Spleen (tissue), 7 donors: ENCODE measurements at regions not wholly inside any gene's neighbourhood (a gene's known extent, or its start where the extent isn't known, plus 50 kb on each side); places are given as distances from the start of the nearest gene placed in this dataset.

Experiments
- POLR2A ChIP-seq, 3 donors: fragments of 450-650 bp; IDR thresholded peaks; one replicate each; pipeline ENCODE4 v1.5.1; 2017; ENCODE audit warnings: antibody characterized with exemption in 3 of 3, mild to moderate bottlenecking in 1 of 3
- POLR2AphosphoS5 ChIP-seq, 3 donors: sonication (generic); formaldehyde crosslinking; IDR thresholded peaks; one replicate each; pipeline ENCODE4 v1.5.1; 2017; ENCODE audit warnings: antibody characterized with exemption in 3 of 3
- TF ChIP-seq, protein P1 (sequence below), 11 experiments: fragments of 200-600 bp in 7 of 11; fragments of 450-650 bp in 4 of 11; sonication (generic) in 4 of 11; IDR thresholded peaks in 8 of 11; conservative IDR thresholded peaks in 3 of 11; 1 replicate in 7 of 11; 2 replicates in 4 of 11; pipeline versions ENCODE4 v1.4.0 to v1.8.0; 2016 to 2021; ENCODE audit warnings: antibody characterized with exemption in 11 of 11, inconsistent platforms in 4 of 11, mild to moderate bottlenecking in 1 of 11
- donor health status: DM: no; HTN: no; CAD: no; lungs with moderate emphysema.
- donor health status: DM: no; HTN: no; CAD: no.
- donor health status: DM: no; HTN: no; CAD: no.

DNA sequence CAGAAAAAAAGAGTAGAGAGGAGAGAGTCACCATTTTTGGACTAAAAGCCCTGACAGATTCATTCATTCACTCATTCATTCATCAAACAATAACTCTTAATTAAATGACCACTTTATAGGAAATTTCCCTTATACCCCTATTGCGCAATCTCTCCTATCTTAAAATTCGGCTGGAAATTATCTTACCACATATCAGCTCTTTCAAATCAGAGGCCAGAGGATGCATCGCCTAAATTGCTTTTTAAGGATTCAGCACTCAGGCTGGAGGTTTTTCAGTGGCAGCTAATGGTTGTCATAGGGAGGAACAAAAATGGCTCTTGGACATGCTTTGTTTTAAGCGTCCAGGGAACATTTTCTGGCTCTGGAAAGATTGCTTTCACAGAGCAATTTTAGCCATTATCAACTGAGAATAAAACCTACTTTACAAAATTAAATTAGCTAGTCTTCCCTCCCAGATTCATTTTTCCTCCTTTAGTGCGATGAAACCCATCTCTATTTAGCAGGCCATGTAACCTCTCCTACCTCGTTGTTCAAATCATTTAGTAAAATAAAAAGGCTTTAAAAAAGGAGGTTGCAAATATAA, 115.2 kb downstream of the OLFM4 start:
- TF ChIP-seq, protein P1, sequence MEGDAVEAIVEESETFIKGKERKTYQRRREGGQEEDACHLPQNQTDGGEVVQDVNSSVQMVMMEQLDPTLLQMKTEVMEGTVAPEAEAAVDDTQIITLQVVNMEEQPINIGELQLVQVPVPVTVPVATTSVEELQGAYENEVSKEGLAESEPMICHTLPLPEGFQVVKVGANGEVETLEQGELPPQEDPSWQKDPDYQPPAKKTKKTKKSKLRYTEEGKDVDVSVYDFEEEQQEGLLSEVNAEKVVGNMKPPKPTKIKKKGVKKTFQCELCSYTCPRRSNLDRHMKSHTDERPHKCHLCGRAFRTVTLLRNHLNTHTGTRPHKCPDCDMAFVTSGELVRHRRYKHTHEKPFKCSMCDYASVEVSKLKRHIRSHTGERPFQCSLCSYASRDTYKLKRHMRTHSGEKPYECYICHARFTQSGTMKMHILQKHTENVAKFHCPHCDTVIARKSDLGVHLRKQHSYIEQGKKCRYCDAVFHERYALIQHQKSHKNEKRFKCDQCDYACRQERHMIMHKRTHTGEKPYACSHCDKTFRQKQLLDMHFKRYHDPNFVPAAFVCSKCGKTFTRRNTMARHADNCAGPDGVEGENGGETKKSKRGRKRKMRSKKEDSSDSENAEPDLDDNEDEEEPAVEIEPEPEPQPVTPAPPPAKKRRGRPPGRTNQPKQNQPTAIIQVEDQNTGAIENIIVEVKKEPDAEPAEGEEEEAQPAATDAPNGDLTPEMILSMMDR (IDR thresholded peaks at IDR 0.05 in 8 of 11, conservative IDR thresholded peaks at IDR 0.05 in 3 of 11), result no peak
- TF ChIP-seq POLR2A (IDR thresholded peaks at IDR 0.05) (no peak), POLR2AphosphoS5 (IDR thresholded peaks at IDR 0.05) (no peak)
